ENCODE measurements at regions not wholly inside any gene's neighbourhood (a gene's known extent, or its start where the extent isn't known, plus 50 kb on each side); places are given as distances from the start of the nearest gene placed in this dataset.
A peak's percentile ranks its signal among the peaks of the same experiment; 100 is the strongest.

- Mint-ChIP-seq H3K27me3 (no peaks in the 10 kb centered on the region), H3K4me1 (no peaks in the 10 kb centered on the region), H3K4me3 (no peak overlapping the region), H3K27ac (peak overlapping the region in 1 of 2 donors; percentile 48), H3K9me3 (no peaks in the 10 kb centered on the region)
- ATAC-seq (no peak), DNase-seq (no peak)
Observed at GRCh38 chr6:163726037-163726695, 311.6 kb downstream of the QKI start.

GRCh38 chr6:163725008-163725941 is 310.8 kb downstream of the QKI start:
- Mint-ChIP-seq H3K4me3 (no peak overlapping the region), H3K27ac (no peak overlapping the region)
- ATAC-seq: no peak

GRCh38 chr6:163724196-163724595 is 309.7 kb downstream of the QKI start:
- Mint-ChIP-seq H3K27me3 (no peaks in the 10 kb centered on the region), H3K4me1 (no peaks in the 10 kb centered on the region), H3K27ac (no peak overlapping the region), H3K4me3 (no peak overlapping the region), H3K9me3 (no peaks in the 10 kb centered on the region)
- no peak for DNase-seq
- no peak for ATAC-seq

More at GRCh38 chr6:163725008-163725941, 310.8 kb downstream of the QKI start:
- Mint-ChIP-seq H3K9me3 (no peaks in the 10 kb centered on the region), H3K27me3 (no peaks in the 10 kb centered on the region), H3K4me1 (no peaks in the 10 kb centered on the region)
- DNase-seq: no peak

GRCh38 chr6:163723759-163724158 is 309.2 kb downstream of the QKI start:
- H3K4me1 Mint-ChIP-seq: no peaks in the 10 kb centered on the region
- DNase-seq: no peak
- no peak for ATAC-seq
- no peak overlapping the region for H3K4me3 Mint-ChIP-seq
- no peak overlapping the region for H3K27ac Mint-ChIP-seq
- no peaks in the 10 kb centered on the region for H3K9me3 Mint-ChIP-seq
- H3K27me3 Mint-ChIP-seq: no peaks in the 10 kb centered on the region

GRCh38 chr6:163721922-163722692 is 307.6 kb downstream of the QKI start:
- no peak for ATAC-seq
- Mint-ChIP-seq H3K27me3 (no peaks in the 10 kb centered on the region), H3K27ac (no peak overlapping the region), H3K4me1 (no peaks in the 10 kb centered on the region), H3K4me3 (no peak overlapping the region), H3K9me3 (no peaks in the 10 kb centered on the region)
- DNase-seq: no peak

GRCh38 chr6:163721435-163721834 is 306.9 kb downstream of the QKI start:
- no peak for DNase-seq
- no peak for ATAC-seq
- Mint-ChIP-seq H3K27ac (no peak overlapping the region), H3K4me3 (no peak overlapping the region), H3K9me3 (no peaks in the 10 kb centered on the region), H3K4me1 (no peaks in the 10 kb centered on the region), H3K27me3 (no peaks in the 10 kb centered on the region)

- H3K4me3 Mint-ChIP-seq: no peak overlapping the region
- DNase-seq (no peak), ATAC-seq (no peak)
- no peaks in the 10 kb centered on the region for H3K4me1 Mint-ChIP-seq
- no peak overlapping the region for H3K27ac Mint-ChIP-seq
- no peaks in the 10 kb centered on the region for H3K9me3 Mint-ChIP-seq
- H3K27me3 Mint-ChIP-seq: no peaks in the 10 kb centered on the region
Observed at GRCh38 chr6:163720460-163721235, 306.1 kb downstream of the QKI start.

GRCh38 chr6:163720005-163720404 is 305.5 kb downstream of the QKI start:
- ATAC-seq: no peak
- Mint-ChIP-seq H3K27ac (no peak overlapping the region), H3K4me1 (no peaks in the 10 kb centered on the region), H3K4me3 (no peak overlapping the region), H3K9me3 (no peaks in the 10 kb centered on the region), H3K27me3 (no peaks in the 10 kb centered on the region)
- no peak for DNase-seq

GRCh38 chr6:163719028-163719742 is 304.7 kb downstream of the QKI start:
- ATAC-seq: no peak
- no peak overlapping the region for H3K27ac Mint-ChIP-seq
- no peaks in the 10 kb centered on the region for H3K4me1 Mint-ChIP-seq
- no peaks in the 10 kb centered on the region for H3K27me3 Mint-ChIP-seq
- no peak for DNase-seq
- H3K4me3 Mint-ChIP-seq: no peak overlapping the region
- H3K9me3 Mint-ChIP-seq: no peaks in the 10 kb centered on the region

GRCh38 chr6:163718537-163718936 is 304.0 kb downstream of the QKI start:
- no peaks in the 10 kb centered on the region for H3K27me3 Mint-ChIP-seq
- H3K4me1 Mint-ChIP-seq: no peaks in the 10 kb centered on the region
- DNase-seq (no peak), ATAC-seq (no peak)
- no peak overlapping the region for H3K4me3 Mint-ChIP-seq
- H3K9me3 Mint-ChIP-seq: no peaks in the 10 kb centered on the region
- no peak overlapping the region for H3K27ac Mint-ChIP-seq

- Mint-ChIP-seq H3K9me3 (no peaks in the 10 kb centered on the region), H3K27ac (no peak overlapping the region), H3K4me1 (peaks cover 7% of the 10 kb centered on the region), H3K4me3 (no peak overlapping the region), H3K27me3 (peaks cover 9% of the 10 kb centered on the region)
- ATAC-seq (no peak), DNase-seq (no peak)
Observed at GRCh38 chr6:163717106-163717764, 302.7 kb downstream of the QKI start.

- Mint-ChIP-seq H3K4me1 (peaks cover 8% of the 10 kb centered on the region), H3K4me3 (no peak overlapping the region), H3K27me3 (peaks cover 9% of the 10 kb centered on the region), H3K9me3 (no peaks in the 10 kb centered on the region), H3K27ac (no peak overlapping the region)
- DNase-seq (no peak), ATAC-seq (no peak)
Observed at GRCh38 chr6:163716690-163717089, 302.2 kb downstream of the QKI start.

GRCh38 chr6:163715846-163716245 is 301.3 kb downstream of the QKI start:
- H3K27ac Mint-ChIP-seq: no peak overlapping the region
- no peak overlapping the region for H3K4me3 Mint-ChIP-seq
- H3K9me3 Mint-ChIP-seq: no peaks in the 10 kb centered on the region
- DNase-seq: no peak
- H3K4me1 Mint-ChIP-seq: peaks cover 8% of the 10 kb centered on the region
- no peak for ATAC-seq
- peaks cover 9% of the 10 kb centered on the region for H3K27me3 Mint-ChIP-seq

- peaks cover 9% of the 10 kb centered on the region for H3K27me3 Mint-ChIP-seq
- H3K4me3 Mint-ChIP-seq: no peak overlapping the region
- DNase-seq (no peak), ATAC-seq (no peak)
- H3K9me3 Mint-ChIP-seq: no peaks in the 10 kb centered on the region
- peaks cover 8% of the 10 kb centered on the region for H3K4me1 Mint-ChIP-seq
- no peak overlapping the region for H3K27ac Mint-ChIP-seq
Observed at GRCh38 chr6:163714179-163714578, 299.7 kb downstream of the QKI start.

Measured in stimulated activated naive CD8-positive, alpha-beta T cell treated with anti-CD3 and anti-CD28 coated beads, Interleukin-15, amount 100 ng/mL, for 72 hours (primary cell).